Sigmoid colon (tissue), 4 donors: ENCODE measurements at regions not wholly inside any gene's neighbourhood (a gene's known extent, or its start where the extent isn't known, plus 50 kb on each side); places are given as distances from the start of the nearest gene placed in this dataset.

Experiments used
- CTCF ChIP-seq, 4 experiments: fragments of 450-650 bp in 3 of 4; fragments of 200-600 bp in 1 of 4; IDR thresholded peaks; one replicate each; pipeline ENCODE4 v1.5.1; 2016 to 2019; ENCODE audit warnings: antibody characterized with exemption in 4 of 4, mild to moderate bottlenecking in 3 of 4, moderate library complexity in 2 of 4
- EP300 ChIP-seq, 4 donors: sonication (generic); formaldehyde crosslinking; IDR thresholded peaks; one replicate each; pipeline ENCODE4 v1.6.1; 2017; ENCODE audit warnings: antibody characterized with exemption in 4 of 4
- POLR2A ChIP-seq, 2 donors: fragments of 450-650 bp; IDR thresholded peaks; one replicate each; pipeline ENCODE4 v1.6.1; 2016; ENCODE audit warnings: antibody characterized with exemption in 2 of 2, mild to moderate bottlenecking in 2 of 2, moderate library complexity in 2 of 2
- POLR2AphosphoS5 ChIP-seq, 4 donors: sonication (generic); formaldehyde crosslinking; IDR thresholded peaks; one replicate each; pipeline ENCODE4 v1.6.1; 2017; ENCODE audit warnings: antibody characterized with exemption in 4 of 4

GRCh38 chr13:24050796-24051715 lies 109.5 kb upstream of the SPATA13 start:
- TF ChIP-seq POLR2A (IDR thresholded peaks at IDR 0.05): no peak
- no peak for TF ChIP-seq CTCF (IDR thresholded peaks at IDR 0.05)
- TF ChIP-seq POLR2AphosphoS5 (IDR thresholded peaks at IDR 0.05): no peak
- TF ChIP-seq EP300 (IDR thresholded peaks at IDR 0.05): no peak
